ENCODE measurements at regions not wholly inside any gene's neighbourhood (a gene's known extent, or its start where the extent isn't known, plus 50 kb on each side); places are given as distances from the start of the nearest gene placed in this dataset.

DNA sequence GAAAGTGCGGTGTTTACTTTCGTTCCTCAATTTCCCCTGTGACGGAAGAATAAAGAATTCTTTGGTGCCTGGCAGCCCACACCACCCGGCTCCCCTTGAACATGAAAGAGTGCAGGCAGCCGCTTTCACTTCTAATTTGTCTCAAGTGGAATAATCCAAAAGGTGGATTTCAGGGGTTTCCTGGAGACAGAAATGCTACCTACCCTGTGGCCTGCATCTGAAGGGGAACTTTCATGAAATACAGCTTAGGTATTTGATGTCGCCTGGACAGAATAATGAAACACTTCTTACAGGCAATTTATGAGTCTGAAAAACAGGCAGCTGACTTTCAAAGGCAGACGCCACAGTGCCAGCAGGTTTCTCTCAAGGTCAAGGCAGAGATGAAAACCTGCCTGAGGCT lies 169.5 kb upstream of the USP24 start:
- no peak for ATAC-seq
- H3K4me1 ChIP-seq: no peaks in the 10 kb centered on the region
- peaks cover 18% of the 10 kb centered on the region; the same call in 1 of the 3 replicates for H3K9me3 ChIP-seq
- peak overlapping the region in 1 of 2 experiments; percentile 28; a peak in 1 of 6 replicates for H3K27ac ChIP-seq
- no peak overlapping the region for H3K4me3 ChIP-seq
- CTCF ChIA-PET: interaction anchor here (2.3 kb wide), 1 partner anchor 9 kb away, joined by 9 read pairs; no protein-coding TSS in a partner anchor
- no peak for FAIRE-seq
- POLR2A ChIA-PET: no interaction called here
- H3K4me2 ChIP-seq: no peak overlapping the region
- 95% methylated on average over 7 of the region's 7 CpGs for WGBS (ENCODE audit: missing lambda C conversion rate)
- no peak for DNase-seq (ENCODE audit: low read depth in 1 of 2, low spot score in 1 of 2)
- TF ChIP-seq HOXB5 (CRISPR knock-in tag; IDR thresholded peaks at IDR 0.05) (no peak), RARB (CRISPR knock-in tag; IDR thresholded peaks at IDR 0.05) (no peak), REST (IDR thresholded peaks at IDR 0.05) (no peak), NR3C1 (IDR thresholded peaks at IDR 0.05) (no peak), BHLHE40 (IDR thresholded peaks at IDR 0.05; ENCODE audit: low read depth, low read length) (no peak)

DNA sequence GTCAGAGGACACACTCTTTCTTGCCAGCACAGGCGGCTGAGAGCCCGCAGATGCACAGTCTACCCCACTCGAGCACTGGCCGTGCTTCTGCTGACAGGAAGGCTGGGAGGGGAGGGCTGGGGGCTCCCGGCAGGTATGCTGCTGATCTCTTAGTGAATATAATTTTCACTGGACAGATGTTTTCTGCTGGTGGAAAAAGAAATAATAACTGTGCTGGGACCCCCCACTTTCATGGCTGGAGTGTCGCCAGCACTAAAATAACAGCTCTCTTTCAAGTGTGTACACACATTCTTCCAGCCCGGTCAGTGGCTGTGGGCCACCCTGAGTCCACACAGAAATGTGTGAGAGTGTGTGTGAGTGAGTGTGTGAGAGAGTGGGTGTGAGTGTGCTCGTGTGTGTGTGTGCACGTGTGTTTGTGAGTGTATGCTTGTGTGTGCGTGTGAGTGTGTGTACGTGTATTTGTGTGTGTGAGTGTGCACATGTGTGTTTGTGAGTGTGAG lies 167.7 kb upstream of the USP24 start:
- ChIA-PET POLR2A (no interaction called here), CTCF (interaction anchor here (1.1 kb wide), 1 partner anchor 23 kb away, joined by 3 read pairs; no protein-coding TSS in a partner anchor)
- WGBS (ENCODE audit: missing lambda C conversion rate): 85% methylated on average over 11 of the region's 11 CpGs
- H3K9me3 ChIP-seq: peaks cover under 1% of the 10 kb centered on the region; the same call in 1 of the 3 replicates
- no peaks in the 10 kb centered on the region for H3K4me1 ChIP-seq
- DNase-seq (ENCODE audit: low read depth in 1 of 2, low spot score in 1 of 2) (no peak), FAIRE-seq (no peak), ATAC-seq (no peak)
- H3K4me2 ChIP-seq: no peak overlapping the region
- no peak overlapping the region for H3K4me3 ChIP-seq
- peak overlapping the region in 1 of 2 experiments; percentile 28; a peak in 2 of 6 replicates for H3K27ac ChIP-seq
- TF ChIP-seq SREBF2 (IDR thresholded peaks at IDR 0.05): no peak

DNA sequence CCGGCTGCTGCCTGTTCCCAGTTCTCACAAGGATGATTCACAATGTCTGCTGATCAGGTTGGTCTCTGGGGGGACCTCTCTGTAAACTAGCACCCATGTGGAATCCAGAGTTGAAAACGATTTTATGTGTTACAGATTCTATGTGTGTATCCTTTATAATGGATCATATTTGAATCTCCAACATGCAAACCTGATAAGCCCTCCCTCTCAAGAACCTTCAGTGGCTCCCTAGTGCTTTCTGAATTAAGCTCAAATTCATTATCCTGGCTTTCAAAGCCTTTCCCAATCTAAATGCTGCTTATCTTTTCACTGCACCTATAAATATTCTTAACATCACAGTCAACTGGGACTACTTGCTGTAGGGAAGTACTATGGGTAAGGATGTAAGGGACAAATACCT lies 166.8 kb upstream of the USP24 start:
- TF ChIP-seq ESRRA (IDR thresholded peaks at IDR 0.05; ENCODE audit: borderline replicate concordance, low read length) (no peak), HOXA7 (CRISPR knock-in tag; IDR thresholded peaks at IDR 0.05) (no peak), RCOR1 (IDR thresholded peaks at IDR 0.05; ENCODE audit: low read depth, low read length) (no peak), SREBF2 (IDR thresholded peaks at IDR 0.05) (no peak), ZFP36 (IDR thresholded peaks at IDR 0.05; ENCODE audit: borderline replicate concordance, partially characterized antibody) (no peak), ATOH8 (CRISPR knock-in tag; IDR thresholded peaks at IDR 0.05; ENCODE audit: low read depth) (no peak), EP300 (IDR thresholded peaks at IDR 0.05) (no peak), ZNF302 (CRISPR knock-in tag; IDR thresholded peaks at IDR 0.05) (no peak), TFCP2L1 (CRISPR knock-in tag; IDR thresholded peaks at IDR 0.05) (no peak), JUNB (IDR thresholded peaks at IDR 0.05) (no peak), RFX5 (IDR thresholded peaks at IDR 0.05) (no peak), HOXB5 (CRISPR knock-in tag; IDR thresholded peaks at IDR 0.05) (no peak)
- ChIA-PET CTCF (no interaction called here), POLR2A (no interaction called here)
- H3K4me2 ChIP-seq: no peak overlapping the region
- H3K4me3 ChIP-seq: no peak overlapping the region
- no peak for FAIRE-seq
- H3K27ac ChIP-seq: peak overlapping the region in 1 of 2 experiments; percentile 28; a peak in 1 of 6 replicates
- 52% methylated on average over 2 of the region's 2 CpGs for WGBS (ENCODE audit: missing lambda C conversion rate)
- DNase-seq (ENCODE audit: low read depth in 1 of 2, low spot score in 1 of 2): no peak
- no peaks in the 10 kb centered on the region for H3K4me1 ChIP-seq
- ATAC-seq: no peak
- H3K9me3 ChIP-seq: no peaks in the 10 kb centered on the region

- ATAC-seq (no peak), DNase-seq (ENCODE audit: low read depth in 1 of 2, low spot score in 1 of 2) (no peak), FAIRE-seq (no peak)
- H3K4me2 ChIP-seq: no peak overlapping the region
- no peak overlapping the region for H3K4me3 ChIP-seq
- H3K9me3 ChIP-seq: no peaks in the 10 kb centered on the region
- ChIA-PET POLR2A (no interaction called here), CTCF (no interaction called here)
- no peaks in the 10 kb centered on the region for H3K4me1 ChIP-seq
- 88% methylated on average over 4 of the region's 5 CpGs for WGBS (ENCODE audit: missing lambda C conversion rate)
- 0 out of 6 replicates have a peak overlapping the region, but pooled peaks of 1 of the 2 experiments have one; percentile 9 for H3K27ac ChIP-seq
- TF ChIP-seq KDM1A (IDR thresholded peaks at IDR 0.05; ENCODE audit: low read depth) (no peak), HES2 (IDR thresholded peaks at IDR 0.05) (no peak), RNF2 (IDR thresholded peaks at IDR 0.05; ENCODE audit: borderline replicate concordance, low read depth) (no peak), NPAS2 (CRISPR knock-in tag; IDR thresholded peaks at IDR 0.05; ENCODE audit: borderline replicate concordance) (no peak), POLR2A (IDR thresholded peaks at IDR 0.05; ENCODE audit: low read length) (no peak), ZC3H11A (IDR thresholded peaks at IDR 0.05) (no peak), EHMT2 (IDR thresholded peaks at IDR 0.05; ENCODE audit: low read depth) (no peak), KDM5A (IDR thresholded peaks at IDR 0.05) (no peak), HEYL (CRISPR knock-in tag; IDR thresholded peaks at IDR 0.05) (no peak), JUN (IDR thresholded peaks at IDR 0.05) (no peak)
Observed at GRCh38 chr1:55381491-55381890, 166.3 kb upstream of the USP24 start.
